ENCODE measurements at regions not wholly inside any gene's neighbourhood (a gene's known extent, or its start where the extent isn't known, plus 50 kb on each side); places are given as distances from the start of the nearest gene placed in this dataset.
"Not testable (repeated sequence)": the region's sequence is repeated elsewhere in the genome, so short reads cannot be mapped to it uniquely, and the experiment has no call there.

GRCh38 chr9:22990349-22990748, 543.7 kb downstream of the DMRTA1 start:
- DNase-seq (ENCODE audit: low spot score), result no peak

GRCh38 chr9:22992780-22993179, 546.2 kb downstream of the DMRTA1 start:
- peak; percentile 6 for DNase-seq (ENCODE audit: low spot score)

GRCh38 chr9:22997923-22998322, 551.3 kb downstream of the DMRTA1 start:
- no peak for DNase-seq (ENCODE audit: low spot score)

GRCh38 chr9:23005156-23005555, 558.5 kb downstream of the DMRTA1 start:
- DNase-seq (ENCODE audit: low spot score), result no peak

GRCh38 chr9:23006127-23006526, 559.5 kb downstream of the DMRTA1 start:
- no peak for DNase-seq (ENCODE audit: low spot score)

- DNase-seq (ENCODE audit: low spot score), result no peak
Measured at GRCh38 chr9:23011669-23012068, 565.0 kb downstream of the DMRTA1 start.

GRCh38 chr9:23015557-23015956, 568.9 kb downstream of the DMRTA1 start:
- no peak for DNase-seq (ENCODE audit: low spot score)

- no peak for DNase-seq (ENCODE audit: low spot score)
Measured at GRCh38 chr9:23036416-23036815, 589.8 kb downstream of the DMRTA1 start.

- DNase-seq (ENCODE audit: low spot score), result no peak
Measured at GRCh38 chr9:23039402-23039801, 592.8 kb downstream of the DMRTA1 start.

- DNase-seq (ENCODE audit: low spot score), result no peak
Measured at GRCh38 chr9:23041466-23041865, 594.8 kb downstream of the DMRTA1 start.

- DNase-seq (ENCODE audit: low spot score), result no peak
Measured at GRCh38 chr9:23044549-23044948, 597.9 kb downstream of the DMRTA1 start.

- DNase-seq (ENCODE audit: low spot score), result not testable (repeated sequence)
Measured at GRCh38 chr9:23046026-23046425, 599.4 kb downstream of the DMRTA1 start.

GRCh38 chr9:23050548-23050947, 603.9 kb downstream of the DMRTA1 start:
- DNase-seq (ENCODE audit: low spot score), result no peak

- no peak for DNase-seq (ENCODE audit: low spot score)
Measured at GRCh38 chr9:23073136-23073535, 626.5 kb downstream of the DMRTA1 start.

GRCh38 chr9:23079798-23080197, 633.2 kb downstream of the DMRTA1 start:
- DNase-seq (ENCODE audit: low spot score), result no peak

- DNase-seq (ENCODE audit: low spot score), result no peak
Measured at GRCh38 chr9:23081377-23081776, 634.8 kb downstream of the DMRTA1 start.

- no peak for DNase-seq (ENCODE audit: low spot score)
Measured at GRCh38 chr9:23088932-23089364, 642.3 kb downstream of the DMRTA1 start.

- DNase-seq (ENCODE audit: low spot score), result peak; percentile 83
Measured at GRCh38 chr9:23117616-23118015, 671.0 kb downstream of the DMRTA1 start.

GRCh38 chr9:23120630-23121029, 674.0 kb downstream of the DMRTA1 start:
- DNase-seq (ENCODE audit: low spot score), result no peak

- peak; percentile 43 for DNase-seq (ENCODE audit: low spot score)
Measured at GRCh38 chr9:23123048-23123632, 676.5 kb downstream of the DMRTA1 start.

GRCh38 chr9:23145467-23145866, 680.6 kb downstream of the ELAVL2 start:
- DNase-seq (ENCODE audit: low spot score), result no peak

- no peak for DNase-seq (ENCODE audit: low spot score)
Measured at GRCh38 chr9:23153058-23153457, 673.0 kb downstream of the ELAVL2 start.

- DNase-seq (ENCODE audit: low spot score), result no peak
Measured at GRCh38 chr9:23160491-23160890, 665.5 kb downstream of the ELAVL2 start.

- no peak for DNase-seq (ENCODE audit: low spot score)
Measured at GRCh38 chr9:23160952-23161469, 665.0 kb downstream of the ELAVL2 start.

All from kidney tubule cell (primary cell).